GM18502 (cell line): ENCODE measurements at regions not wholly inside any gene's neighbourhood (a gene's known extent, or its start where the extent isn't known, plus 50 kb on each side); places are given as distances from the start of the nearest gene placed in this dataset.
"Not testable (repeated sequence)": the region's sequence is repeated elsewhere in the genome, so short reads cannot be mapped to it uniquely, and the experiment has no call there.

ENCODE experiments used
- ATAC-seq: cut with Tn5 transposase; IDR thresholded peaks from one replicate; pipeline ENCODE4 v1.9.1; 2021; ENCODE audit warnings: mild to moderate bottlenecking; ENCODE audit not compliant: unreplicated experiment, poor library complexity

DNA sequence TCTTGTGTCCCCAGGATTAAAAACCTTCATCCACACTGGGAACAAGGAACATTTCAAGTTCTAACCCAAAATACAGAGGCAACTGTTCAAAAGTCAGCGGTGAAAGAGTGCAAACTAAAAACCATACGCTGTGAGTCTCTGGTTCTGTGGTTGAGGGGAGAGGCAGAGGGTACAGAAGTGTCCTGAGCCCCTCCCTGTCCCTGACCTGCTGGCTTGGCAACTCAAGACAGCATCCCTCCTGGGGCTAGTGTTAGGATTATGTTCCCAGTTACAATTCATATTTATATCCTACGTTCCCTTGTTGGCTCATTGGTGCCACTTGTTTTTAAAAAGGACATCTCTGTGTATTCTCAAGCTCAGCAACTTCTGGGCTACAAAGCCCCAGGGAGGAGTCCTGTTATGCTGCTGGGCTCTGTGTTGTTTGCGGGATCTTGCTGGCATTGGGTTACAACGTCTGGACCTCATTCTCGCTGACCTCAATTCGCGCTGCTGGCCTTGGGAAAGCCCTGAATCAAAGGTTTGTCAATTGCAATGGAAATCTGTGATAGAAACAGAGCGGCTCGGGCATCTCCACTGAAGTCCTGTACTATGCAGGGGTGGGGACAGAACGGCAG, 420.8 kb downstream of the FUT8 start:
- no peak for ATAC-seq

- ATAC-seq = no peak
Observed at GRCh38 chr14:65834051-65834450, 421.5 kb downstream of the FUT8 start.

DNA sequence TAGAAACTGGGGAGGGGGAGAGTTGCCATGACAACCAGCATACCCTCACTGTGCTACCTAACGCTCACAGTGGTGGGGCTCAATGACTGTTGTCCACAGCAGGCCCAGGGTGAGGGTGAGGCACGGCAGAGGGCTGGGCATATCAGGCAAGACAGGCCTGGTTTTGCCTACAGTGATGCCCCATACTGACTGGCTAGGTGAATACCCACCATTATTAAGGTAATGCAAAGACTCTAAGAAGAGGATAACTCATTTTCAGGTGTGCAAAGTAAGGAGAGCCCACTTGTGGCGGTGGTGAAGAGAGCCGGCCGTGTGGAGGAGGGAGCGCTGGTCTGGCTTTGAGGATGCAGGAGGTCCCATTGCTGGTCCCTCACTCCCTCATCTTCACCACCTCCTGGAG, 422.3 kb downstream of the FUT8 start:
- no peak for ATAC-seq

DNA sequence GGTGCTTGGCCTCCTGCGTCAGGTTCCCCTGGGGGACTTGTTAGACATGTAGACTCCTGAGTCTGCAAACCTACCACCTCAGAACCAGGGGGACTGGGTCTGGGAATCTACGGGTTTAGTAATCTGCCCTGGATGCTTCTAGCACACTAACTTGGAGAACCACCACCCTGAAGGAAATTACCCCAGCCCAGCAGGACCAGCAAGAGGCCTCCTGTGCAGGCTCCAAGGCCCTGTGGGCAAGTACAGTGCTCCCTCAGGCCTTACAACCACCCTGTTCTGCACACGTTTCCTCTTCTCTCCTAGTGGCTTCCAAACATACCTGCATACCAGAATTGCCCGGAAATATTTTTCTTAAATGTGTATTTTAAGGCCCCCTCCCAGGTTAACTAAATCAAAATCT, 423.0 kb downstream of the FUT8 start:
- no peak for ATAC-seq

- ATAC-seq = no peak
Observed at GRCh38 chr14:65838565-65838964, 426.0 kb downstream of the FUT8 start.

- ATAC-seq = no peak
Observed at GRCh38 chr14:65840118-65840751, 427.7 kb downstream of the FUT8 start.

DNA sequence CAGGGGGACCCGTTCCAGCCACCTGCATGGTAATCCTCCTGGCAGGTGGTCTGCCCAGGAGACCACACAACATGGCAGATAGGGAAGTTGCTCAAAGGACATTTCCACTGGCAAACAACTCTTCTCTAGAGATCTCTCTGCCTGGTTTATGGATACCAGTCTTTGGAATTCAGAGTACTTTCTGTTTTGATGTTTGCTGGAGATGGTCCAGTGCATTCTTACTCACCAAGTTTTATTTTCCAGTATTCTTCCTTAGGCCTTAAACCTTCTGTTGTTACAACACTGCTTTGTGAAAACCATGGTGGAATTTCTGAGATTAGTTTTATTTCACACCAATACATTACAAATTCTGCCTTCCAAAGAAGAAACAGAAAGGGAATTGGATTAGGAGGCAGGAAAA, 428.3 kb downstream of the FUT8 start:
- no peak for ATAC-seq

DNA sequence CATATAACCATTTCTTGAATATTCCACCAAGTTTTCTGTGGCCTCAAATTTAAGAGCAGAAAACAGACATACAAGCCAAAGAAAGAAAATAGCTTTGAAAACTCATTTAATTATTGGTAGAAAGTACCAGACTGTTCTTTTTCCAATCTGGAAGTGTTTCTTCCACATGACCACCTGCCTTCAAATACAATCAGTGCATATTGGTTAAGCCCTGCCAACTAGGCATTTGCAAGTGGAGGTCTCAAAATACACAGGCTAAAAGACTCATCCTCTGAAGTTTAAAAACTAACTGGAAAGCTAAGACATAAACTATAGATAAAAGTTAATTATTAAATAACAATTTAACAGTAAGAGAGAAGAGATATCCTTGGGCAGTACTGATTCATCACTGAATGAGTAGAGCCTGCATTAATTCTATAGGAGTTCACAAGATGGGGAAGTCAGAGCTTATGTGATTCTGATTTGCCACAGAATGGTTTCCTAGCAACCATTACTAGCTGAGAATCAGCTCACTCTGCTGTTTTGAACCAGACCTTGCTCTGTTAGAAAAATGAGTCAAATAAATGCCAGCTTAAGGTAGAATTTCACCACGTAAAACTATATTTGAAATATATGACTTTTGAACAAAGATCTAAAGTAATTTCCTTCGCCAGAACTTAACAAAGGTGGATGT, 433.8 kb downstream of the FUT8 start:
- no peak for ATAC-seq

DNA sequence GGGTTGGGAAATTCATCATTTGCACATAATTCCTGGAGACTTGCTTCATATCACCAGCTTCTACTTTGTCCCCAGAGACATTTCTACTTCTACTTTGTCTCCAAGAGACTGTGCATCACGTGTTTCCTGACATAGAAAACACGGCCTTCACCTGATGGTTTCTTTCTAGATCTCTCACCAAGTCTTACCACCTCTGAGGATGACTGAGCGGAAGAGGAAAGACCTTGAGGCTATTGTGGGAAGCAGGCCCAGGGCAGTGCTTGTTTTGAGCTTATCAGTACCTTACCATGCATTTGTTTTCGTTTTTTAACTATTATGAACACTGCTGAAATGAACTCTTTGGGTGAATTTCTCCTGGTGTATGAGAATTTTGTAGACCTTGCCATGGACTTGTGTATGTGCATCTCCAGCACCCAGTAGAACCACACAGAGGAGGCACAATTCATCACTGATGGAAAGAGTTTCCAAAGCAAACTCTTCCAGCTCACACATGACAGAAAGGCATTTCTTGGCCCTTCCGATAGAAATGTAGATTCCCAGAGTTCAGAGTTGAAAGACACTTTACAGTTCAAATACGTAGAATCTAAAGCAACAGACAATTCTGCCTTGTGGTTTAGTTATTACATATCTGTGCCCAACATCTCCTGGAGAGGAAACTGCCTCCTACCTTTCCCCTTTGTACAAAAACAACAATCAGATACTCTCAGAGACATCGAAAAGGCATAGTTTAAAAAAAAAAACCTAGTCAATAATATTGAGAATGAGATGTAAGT, 434.7 kb downstream of the FUT8 start:
- peak; percentile 94 for ATAC-seq

- ATAC-seq = not testable (repeated sequence)
Observed at GRCh38 chr14:65847931-65848330, 435.4 kb downstream of the FUT8 start.

- ATAC-seq = no peak
Observed at GRCh38 chr14:65849091-65849490, 436.6 kb downstream of the FUT8 start.

- ATAC-seq = no peak
Observed at GRCh38 chr14:65849558-65849957, 437.0 kb downstream of the FUT8 start.

DNA sequence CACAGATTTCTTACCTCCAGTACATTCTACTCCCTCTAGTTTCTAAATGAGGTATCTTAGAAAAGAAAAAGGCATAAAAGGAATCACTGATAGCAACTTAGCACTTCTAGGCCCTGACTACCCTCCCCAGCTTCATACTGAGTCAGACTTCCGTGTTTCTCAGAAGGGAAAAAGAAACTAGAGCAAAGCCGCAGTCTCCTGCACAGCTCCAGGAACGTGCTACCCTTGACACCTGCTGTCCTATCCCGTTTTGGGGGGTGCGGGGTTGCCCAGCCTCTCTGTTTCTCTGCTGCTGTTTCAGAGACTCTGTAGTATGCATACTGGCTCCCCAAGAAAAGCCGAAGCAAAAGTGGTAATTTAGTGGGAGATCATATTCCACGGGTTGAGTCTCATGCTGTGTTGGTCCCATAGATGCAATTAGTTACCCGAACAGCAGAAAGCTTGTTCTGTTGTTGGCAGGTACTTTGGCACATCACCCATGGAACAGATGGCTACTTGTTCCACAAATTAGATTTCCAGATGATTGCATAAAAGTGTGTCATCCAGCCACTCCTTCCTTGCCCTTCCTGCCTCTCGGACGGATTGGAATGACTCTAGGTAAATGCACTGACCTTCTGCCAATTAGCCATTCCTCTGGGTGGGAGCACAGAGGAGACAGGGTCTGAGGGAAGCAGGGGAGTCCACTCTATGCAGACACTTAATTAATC, 438.1 kb downstream of the FUT8 start:
- no peak for ATAC-seq

- no peak for ATAC-seq
Observed at GRCh38 chr14:65852689-65853088, 440.2 kb downstream of the FUT8 start.

- ATAC-seq = no peak
Observed at GRCh38 chr14:65853407-65853955, 441.0 kb downstream of the FUT8 start.

GRCh38 chr14:65854215-65854614, 441.7 kb downstream of the FUT8 start:
- ATAC-seq = no peak

DNA sequence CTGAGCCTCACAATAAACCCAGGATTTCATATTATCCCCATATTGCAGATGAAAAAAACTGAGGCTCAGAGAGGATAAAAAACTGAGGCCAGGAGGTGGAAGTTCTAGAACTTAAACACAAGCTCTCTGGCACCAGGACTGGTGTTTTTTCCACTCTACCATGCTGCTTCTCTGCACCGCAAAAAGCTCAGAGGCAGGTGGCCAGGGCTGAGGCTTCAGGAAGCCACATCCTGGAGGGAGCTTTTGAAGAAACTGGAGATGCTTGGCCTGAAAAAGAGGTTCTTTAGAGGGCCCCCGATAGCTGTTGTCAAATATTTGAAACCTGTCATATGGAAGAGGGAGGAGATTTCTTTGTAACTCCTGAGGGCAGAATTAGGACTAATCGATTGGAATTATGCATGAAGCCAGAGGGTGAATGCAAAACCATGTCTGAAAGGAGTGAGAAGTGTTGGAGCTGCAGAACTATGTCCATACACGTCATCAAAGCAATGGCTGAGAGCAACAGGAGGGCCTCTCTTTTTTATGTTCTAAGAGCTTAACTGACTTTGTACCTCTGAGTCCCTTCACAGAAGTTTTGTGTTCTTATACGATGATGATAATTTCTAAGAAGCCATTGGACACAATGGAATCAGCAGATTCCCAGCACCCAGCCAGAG, 448.6 kb downstream of the FUT8 start:
- no peak for ATAC-seq

DNA sequence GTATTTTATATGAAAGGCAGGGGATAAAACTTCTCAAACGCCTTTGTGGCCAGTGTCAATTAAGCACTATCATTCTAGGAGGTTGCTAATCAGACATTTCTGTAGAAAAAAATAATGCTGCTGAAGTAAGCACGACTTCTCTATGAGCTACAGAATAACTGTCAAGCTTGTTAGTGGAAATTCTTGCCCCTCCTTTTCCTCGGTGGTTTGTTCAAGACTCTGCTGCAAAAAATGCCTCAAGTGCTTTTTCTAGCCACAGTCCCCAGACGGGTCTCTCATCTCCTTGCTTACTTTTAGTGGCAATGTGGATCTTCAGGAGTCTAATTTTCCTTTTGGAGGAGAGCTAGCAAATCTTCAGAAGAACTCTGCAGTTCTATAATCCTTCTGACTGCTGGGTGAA, 452.0 kb downstream of the FUT8 start:
- no peak for ATAC-seq

DNA sequence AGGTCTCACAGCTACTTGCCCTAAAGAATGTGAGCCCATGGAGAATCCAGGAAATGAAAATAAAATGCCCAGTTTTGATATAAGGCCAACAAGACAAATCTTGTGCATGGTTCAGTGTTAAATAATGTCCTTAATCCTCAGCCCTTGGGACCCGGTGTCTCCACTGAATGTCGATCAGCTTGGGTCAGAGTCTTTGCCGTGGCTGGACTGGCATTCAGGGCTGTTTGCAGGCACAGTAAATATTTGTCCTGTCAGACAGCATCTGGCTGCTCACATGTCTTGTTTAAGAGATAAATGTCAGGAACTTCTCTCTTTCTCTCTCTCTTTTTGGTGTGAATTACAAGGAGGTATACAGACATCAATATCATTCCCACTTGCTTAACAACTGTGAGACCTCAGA, 452.5 kb downstream of the FUT8 start:
- no peak for ATAC-seq

DNA sequence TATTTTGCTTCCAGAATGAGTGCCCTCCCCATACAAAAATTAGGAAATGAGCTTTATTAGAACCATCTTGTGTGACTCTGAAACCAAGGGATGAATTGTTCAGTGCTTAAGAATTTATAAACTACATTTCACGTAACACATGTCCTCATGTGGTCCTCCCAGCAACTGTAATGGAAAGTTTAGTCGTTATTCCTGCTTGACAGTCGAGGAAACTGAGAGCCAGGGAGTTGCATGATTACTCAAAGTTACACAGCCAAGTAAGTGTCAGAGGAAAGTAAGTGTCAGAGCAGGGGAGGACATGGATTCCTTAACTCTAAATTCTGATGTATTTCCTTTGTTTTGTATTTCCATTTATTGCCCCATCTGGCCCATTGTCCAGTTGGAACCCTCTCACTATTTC, 453.9 kb downstream of the FUT8 start:
- ATAC-seq = no peak
